ENCODE measurements at regions not wholly inside any gene's neighbourhood (a gene's known extent, or its start where the extent isn't known, plus 50 kb on each side); places are given as distances from the start of the nearest gene placed in this dataset.
"Not testable (repeated sequence)": the region's sequence is repeated elsewhere in the genome, so short reads cannot be mapped to it uniquely, and the experiment has no call there.

GRCh38 chr2:14982790-14983189 lies 350.3 kb downstream of the LRATD1 start:
- DNase-seq (ENCODE audit: low read depth), result no peak

- DNase-seq (ENCODE audit: low read depth), result no peak
Observed at GRCh38 chr2:14988600-14988999, 356.1 kb downstream of the LRATD1 start.

GRCh38 chr2:14991723-14992122 lies 359.2 kb downstream of the LRATD1 start:
- no peak for DNase-seq (ENCODE audit: low read depth)

- no peak for DNase-seq (ENCODE audit: low read depth)
Observed at GRCh38 chr2:14994721-14995120, 362.2 kb downstream of the LRATD1 start.

GRCh38 chr2:14996351-14997014 lies 364.0 kb downstream of the LRATD1 start:
- DNase-seq (ENCODE audit: low read depth), result no peak

- no peak for DNase-seq (ENCODE audit: low read depth)
Observed at GRCh38 chr2:14998546-14998945, 366.0 kb downstream of the LRATD1 start.

- DNase-seq (ENCODE audit: low read depth), result no peak
Observed at GRCh38 chr2:14999114-14999661, 366.7 kb downstream of the LRATD1 start.

GRCh38 chr2:15002519-15002918 lies 370.0 kb downstream of the LRATD1 start:
- not testable (repeated sequence) for DNase-seq (ENCODE audit: low read depth)

GRCh38 chr2:15006667-15007066 lies 374.1 kb downstream of the LRATD1 start:
- no peak for DNase-seq (ENCODE audit: low read depth)

GRCh38 chr2:15009681-15010080 lies 377.2 kb downstream of the LRATD1 start:
- DNase-seq (ENCODE audit: low read depth), result no peak

GRCh38 chr2:15010346-15010745 lies 377.8 kb downstream of the LRATD1 start:
- DNase-seq (ENCODE audit: low read depth), result no peak

- DNase-seq (ENCODE audit: low read depth), result no peak
Observed at GRCh38 chr2:15018814-15019213, 386.3 kb downstream of the LRATD1 start.

- DNase-seq (ENCODE audit: low read depth), result peak; percentile 5
Observed at GRCh38 chr2:15023221-15023620, 390.7 kb downstream of the LRATD1 start.

- DNase-seq (ENCODE audit: low read depth), result no peak
Observed at GRCh38 chr2:15028406-15028805, 395.9 kb downstream of the LRATD1 start.

GRCh38 chr2:15031745-15032240 lies 399.3 kb downstream of the LRATD1 start:
- DNase-seq (ENCODE audit: low read depth), result no peak

GRCh38 chr2:15034246-15034645 lies 401.7 kb downstream of the LRATD1 start:
- no peak for DNase-seq (ENCODE audit: low read depth)

GRCh38 chr2:15034860-15035259 lies 402.3 kb downstream of the LRATD1 start:
- DNase-seq (ENCODE audit: low read depth), result no peak

GRCh38 chr2:15038366-15039364 lies 406.1 kb downstream of the LRATD1 start:
- no peak for DNase-seq (ENCODE audit: low read depth)

GRCh38 chr2:15040429-15041084 lies 408.0 kb downstream of the LRATD1 start:
- no peak for DNase-seq (ENCODE audit: low read depth)

GRCh38 chr2:15041429-15041837 lies 408.9 kb downstream of the LRATD1 start:
- no peak for DNase-seq (ENCODE audit: low read depth)

- DNase-seq (ENCODE audit: low read depth), result peak; percentile 73
Observed at GRCh38 chr2:15042801-15043217, 410.3 kb downstream of the LRATD1 start.

All from iris pigment epithelial cell (primary cell).